AG09309 (cell line): ENCODE measurements at regions not wholly inside any gene's neighbourhood (a gene's known extent, or its start where the extent isn't known, plus 50 kb on each side); places are given as distances from the start of the nearest gene placed in this dataset.
"Not testable (repeated sequence)": the region's sequence is repeated elsewhere in the genome, so short reads cannot be mapped to it uniquely, and the experiment has no call there.

ENCODE experiments used
- DNase-seq: peaks from one replicate; pipeline ENCODE4 v3.0.0-alpha.2; 2010; ENCODE audit warnings: low read depth
- H3K4me3 ChIP-seq: 2 replicates; pipeline ENCODE4 v1.5.1; 2011; ENCODE audit warnings: mild to moderate bottlenecking, low read depth, low read length, moderate library complexity; ENCODE audit not compliant: control insufficient read depth
- CTCF ChIP-seq: IDR thresholded peaks from 2 replicates; pipeline ENCODE4 v1.5.1; 2011; ENCODE audit warnings: mild to moderate bottlenecking, low read depth, low read length, inconsistent platforms; ENCODE audit not compliant: insufficient read depth, control insufficient read depth; ENCODE audit errors: missing control alignments

GRCh38 chr2:106332054-106332453 lies 136.2 kb downstream of the RGPD3 start:
- no peak for TF ChIP-seq CTCF
- DNase-seq: no peak
- no peak overlapping the region for H3K4me3 ChIP-seq

- H3K4me3 ChIP-seq: not testable (repeated sequence)
- DNase-seq: peak; percentile 2
Observed at GRCh38 chr2:106330384-106331261, 136.5 kb upstream of the UXS1 start.

- H3K4me3 ChIP-seq: no peak overlapping the region
- DNase-seq: no peak
- no peak for TF ChIP-seq CTCF
Observed at GRCh38 chr2:106323337-106324013, 129.4 kb upstream of the UXS1 start.

- no peak overlapping the region for H3K4me3 ChIP-seq
- no peak for TF ChIP-seq CTCF
- DNase-seq: no peak
Observed at GRCh38 chr2:106322281-106322680, 128.2 kb upstream of the UXS1 start.

- H3K4me3 ChIP-seq, DNase-seq: not testable (repeated sequence)
Observed at GRCh38 chr2:106320439-106320838, 126.3 kb upstream of the UXS1 start.

GRCh38 chr2:106316915-106317314 lies 122.8 kb upstream of the UXS1 start:
- no peak for TF ChIP-seq CTCF
- DNase-seq: no peak
- no peak overlapping the region for H3K4me3 ChIP-seq

GRCh38 chr2:106314444-106314843 lies 120.3 kb upstream of the UXS1 start:
- no peak for DNase-seq
- TF ChIP-seq CTCF: no peak
- H3K4me3 ChIP-seq: no peak overlapping the region
